H9 (cell line): ENCODE measurements at regions not wholly inside any gene's neighbourhood (a gene's known extent, or its start where the extent isn't known, plus 50 kb on each side); places are given as distances from the start of the nearest gene placed in this dataset.

ENCODE experiments used
- DNase-seq: peaks from one replicate; pipeline ENCODE4 v3.0.0-alpha.2; 2017
- H2AFZ ChIP-seq: one replicate; pipeline ENCODE4 v1.6.1; 2013; ENCODE audit warnings: mild to moderate bottlenecking, low read length, control low read depth, moderate library complexity
- H2AK5ac ChIP-seq: 2 replicates; pipeline ENCODE4 v1.6.1; 2013; ENCODE audit warnings: low read length, control low read depth, mixed read lengths; ENCODE audit not compliant: insufficient read length
- H2BK120ac ChIP-seq: one replicate; pipeline ENCODE4 v1.6.1; 2013; ENCODE audit warnings: low read depth, mild to moderate bottlenecking, low read length, control low read depth, inconsistent platforms; ENCODE audit not compliant: poor library complexity, severe bottlenecking
- H2BK12ac ChIP-seq: 2 replicates; pipeline ENCODE4 v1.6.1; 2013; ENCODE audit warnings: low read length, control low read depth, mixed read lengths, low read depth; ENCODE audit not compliant: insufficient read length
- H2BK15ac ChIP-seq: 2 replicates; pipeline ENCODE4 v1.6.1; 2013; ENCODE audit warnings: low read depth, low read length, control low read depth
- H2BK20ac ChIP-seq: one replicate; pipeline ENCODE4 v1.6.1; 2013; ENCODE audit warnings: low read depth, mild to moderate bottlenecking, low read length, control low read depth, inconsistent platforms; ENCODE audit not compliant: poor library complexity, severe bottlenecking
- H2BK5ac ChIP-seq: 2 replicates; pipeline ENCODE4 v1.6.1; 2013; ENCODE audit warnings: low read length, control low read depth, mixed read lengths; ENCODE audit not compliant: insufficient read length
- H3K14ac ChIP-seq: 2 replicates; pipeline ENCODE4 v1.6.1; 2013; ENCODE audit warnings: low read length, control low read depth; ENCODE audit not compliant: insufficient read depth
- H3K18ac ChIP-seq: 2 replicates; pipeline ENCODE4 v1.6.1; 2013; ENCODE audit warnings: low read depth, mild to moderate bottlenecking, mixed read lengths, low read length, control low read depth; ENCODE audit not compliant: insufficient read length
- H3K23ac ChIP-seq: 2 replicates; pipeline ENCODE4 v1.6.1; 2013; ENCODE audit warnings: low read length, control low read depth, mixed read lengths, low read depth; ENCODE audit not compliant: insufficient read length
- H3K23me2 ChIP-seq: 2 replicates; pipeline ENCODE4 v1.6.1; 2013; ENCODE audit warnings: low read depth, mild to moderate bottlenecking, mixed read lengths, low read length, control low read depth; ENCODE audit not compliant: insufficient read length, poor library complexity, severe bottlenecking
- H3K27ac ChIP-seq: 2 replicates; pipeline ENCODE4 v1.5.1; 2013; ENCODE audit warnings: low read length, control low read depth, mixed read lengths, low read depth; ENCODE audit not compliant: insufficient read length
- H3K27me3 ChIP-seq: 2 replicates; pipeline ENCODE4 v1.6.1; 2013; ENCODE audit warnings: low read length, control low read depth, inconsistent platforms; ENCODE audit not compliant: insufficient read depth
- H3K4ac ChIP-seq: 2 replicates; pipeline ENCODE4 v1.6.1; 2013; ENCODE audit warnings: low read depth, mild to moderate bottlenecking, control low read depth, inconsistent platforms, low read length, moderate library complexity
- H3K4me1 ChIP-seq: 2 replicates; pipeline ENCODE4 v1.6.1; 2013; ENCODE audit warnings: low read length, control low read depth, inconsistent platforms; ENCODE audit not compliant: insufficient read depth
- H3K4me2 ChIP-seq: 2 replicates; pipeline ENCODE4 v1.6.1; 2013; ENCODE audit warnings: low read length, control low read depth, mixed read lengths; ENCODE audit not compliant: insufficient read length, insufficient read depth
- H3K56ac ChIP-seq: 2 replicates; pipeline ENCODE4 v1.6.1; 2013; ENCODE audit warnings: low read depth, mild to moderate bottlenecking, mixed read lengths, low read length, control low read depth; ENCODE audit not compliant: insufficient read length
- H3K79me1 ChIP-seq: 2 replicates; pipeline ENCODE4 v1.6.1; 2013; ENCODE audit warnings: low read depth, mild to moderate bottlenecking, moderate library complexity, low read length, control low read depth, inconsistent platforms; ENCODE audit not compliant: insufficient read depth, poor library complexity, severe bottlenecking
- H3K79me2 ChIP-seq: 2 replicates; pipeline ENCODE4 v1.6.1; 2013; ENCODE audit warnings: low read length, control low read depth, inconsistent platforms; ENCODE audit not compliant: insufficient read depth
- H3K9ac ChIP-seq: 2 replicates; pipeline ENCODE4 v1.6.1; 2013; ENCODE audit warnings: low read length, control low read depth, mixed read lengths; ENCODE audit not compliant: insufficient read length; ENCODE audit errors: extremely low read depth
- H3K9me3 ChIP-seq: one replicate; pipeline ENCODE4 v1.6.1; 2013; ENCODE audit warnings: low read depth, low read length, inconsistent platforms; ENCODE audit not compliant: control insufficient read depth
- H3T11ph ChIP-seq: one replicate; pipeline ENCODE4 v1.6.1; 2013; ENCODE audit warnings: mild to moderate bottlenecking, low read length, control low read depth, inconsistent platforms
- H4K20me1 ChIP-seq: one replicate; pipeline ENCODE4 v1.6.1; 2013; ENCODE audit not compliant: control insufficient read depth, insufficient read length, insufficient read depth
- H4K5ac ChIP-seq: 2 replicates; pipeline ENCODE4 v1.6.1; 2013; ENCODE audit warnings: low read depth, mild to moderate bottlenecking, mixed read lengths, low read length, control low read depth; ENCODE audit not compliant: insufficient read length
- H4K8ac ChIP-seq: replicated peaks from 2 replicates; pipeline ENCODE4 v1.6.1; 2013; ENCODE audit warnings: low read length, control low read depth, mixed read lengths, low read depth; ENCODE audit not compliant: insufficient read length
- H4K91ac ChIP-seq: 2 replicates; pipeline ENCODE4 v1.6.1; 2013; ENCODE audit warnings: low read depth, mild to moderate bottlenecking, moderate library complexity, mixed read lengths, low read length, control low read depth; ENCODE audit not compliant: insufficient read length
- H3K27ac Mint-ChIP-seq, 3 experiments: 2 replicates in 2 of 3; 3 replicates in 1 of 3; pipeline ENCODE4 v1.8.0; 2020 to 2021; ENCODE audit warnings: mixed read lengths in 3 of 3, mild to moderate bottlenecking in 1 of 3, moderate library complexity in 1 of 3
- H3K27me3 Mint-ChIP-seq: 2 replicates; pipeline ENCODE4 v1.8.0; 2021; ENCODE audit warnings: low read depth, mild to moderate bottlenecking, moderate library complexity, mixed read lengths
- H3K36me3 Mint-ChIP-seq, 3 experiments: 2 replicates in 2 of 3; 3 replicates in 1 of 3; pipeline ENCODE4 v1.8.0; 2020 to 2021; ENCODE audit warnings: low read depth in 3 of 3, mixed read lengths in 3 of 3; ENCODE audit not compliant: insufficient read depth in 1 of 3
- H3K4me1 Mint-ChIP-seq, 2 experiments: 2 replicates each; pipeline ENCODE4 v1.8.0; 2020; ENCODE audit warnings: mixed read lengths in 2 of 2
- H3K4me3 Mint-ChIP-seq, 2 experiments: 2 replicates in 1 of 2; 3 replicates in 1 of 2; pipeline ENCODE4 v1.8.0; 2020 to 2021; ENCODE audit warnings: mild to moderate bottlenecking in 2 of 2, mixed read lengths in 2 of 2, moderate library complexity in 1 of 2
- H3K9me3 Mint-ChIP-seq, 2 experiments: 2 replicates in 1 of 2; 3 replicates in 1 of 2; pipeline ENCODE4 v1.8.0; 2020; ENCODE audit warnings: mild to moderate bottlenecking in 2 of 2, mixed read lengths in 2 of 2, moderate library complexity in 1 of 2
- WGBS: extraction: QIAGEN DNeasy Blood & Tissue Kit; methylation state at CpG from one replicate; pipeline ENCODE4 v1.1.7; 2013; ENCODE audit warnings: missing lambda C conversion rate, low lambda C conversion rate, mixed read lengths; ENCODE audit not compliant: insufficient read length; ENCODE audit errors: extremely low coverage; 5-methylcytosine and 5-hydroxymethylcytosine counted together
- TF ChIP-seq, protein P1 (sequence below): fragments of 200-600 bp; sonication (generic); conservative IDR thresholded peaks from 3 replicates; pipeline ENCODE4 v1.8.0; 2021; ENCODE audit warnings: antibody characterized with exemption, mild to moderate bottlenecking

DNA sequence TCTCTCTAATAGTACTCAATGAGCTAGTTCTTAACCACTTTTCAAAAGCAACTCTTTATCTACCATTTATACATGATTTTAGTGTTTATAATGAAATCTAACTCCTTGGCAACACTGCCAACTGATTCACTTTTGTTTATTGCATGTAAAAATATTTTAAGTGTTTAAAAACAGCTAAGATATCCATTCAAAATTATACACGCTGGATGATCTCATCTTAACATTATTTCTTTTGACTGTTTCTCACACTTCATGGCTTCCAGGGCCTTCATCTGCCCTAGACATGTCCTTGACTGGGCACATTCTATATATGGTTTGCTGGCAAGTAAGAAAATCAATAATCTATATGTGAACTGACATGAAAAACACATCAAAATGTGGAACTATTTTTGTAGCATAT is 414.6 kb upstream of the LUZP2 start:
- H3K9ac ChIP-seq = no peak overlapping the region
- H3K9me3 ChIP-seq = no peaks in the 10 kb centered on the region
- H4K91ac ChIP-seq = no peak overlapping the region
- no peak overlapping the region for H3K4ac ChIP-seq
- H2BK5ac ChIP-seq = no peak overlapping the region
- H3K18ac ChIP-seq = no peak overlapping the region
- TF ChIP-seq, protein P1, sequence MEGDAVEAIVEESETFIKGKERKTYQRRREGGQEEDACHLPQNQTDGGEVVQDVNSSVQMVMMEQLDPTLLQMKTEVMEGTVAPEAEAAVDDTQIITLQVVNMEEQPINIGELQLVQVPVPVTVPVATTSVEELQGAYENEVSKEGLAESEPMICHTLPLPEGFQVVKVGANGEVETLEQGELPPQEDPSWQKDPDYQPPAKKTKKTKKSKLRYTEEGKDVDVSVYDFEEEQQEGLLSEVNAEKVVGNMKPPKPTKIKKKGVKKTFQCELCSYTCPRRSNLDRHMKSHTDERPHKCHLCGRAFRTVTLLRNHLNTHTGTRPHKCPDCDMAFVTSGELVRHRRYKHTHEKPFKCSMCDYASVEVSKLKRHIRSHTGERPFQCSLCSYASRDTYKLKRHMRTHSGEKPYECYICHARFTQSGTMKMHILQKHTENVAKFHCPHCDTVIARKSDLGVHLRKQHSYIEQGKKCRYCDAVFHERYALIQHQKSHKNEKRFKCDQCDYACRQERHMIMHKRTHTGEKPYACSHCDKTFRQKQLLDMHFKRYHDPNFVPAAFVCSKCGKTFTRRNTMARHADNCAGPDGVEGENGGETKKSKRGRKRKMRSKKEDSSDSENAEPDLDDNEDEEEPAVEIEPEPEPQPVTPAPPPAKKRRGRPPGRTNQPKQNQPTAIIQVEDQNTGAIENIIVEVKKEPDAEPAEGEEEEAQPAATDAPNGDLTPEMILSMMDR = no peak
- H3K79me2 ChIP-seq = no peaks in the 10 kb centered on the region
- no peaks in the 10 kb centered on the region for H3K23me2 ChIP-seq
- H3K27ac ChIP-seq = no peak overlapping the region
- no peak overlapping the region for H2BK120ac ChIP-seq
- no peaks in the 10 kb centered on the region for H3K27me3 ChIP-seq
- no peak overlapping the region for H3K56ac ChIP-seq
- H3K14ac ChIP-seq = no peak overlapping the region
- no peaks in the 10 kb centered on the region for H3K36me3 Mint-ChIP-seq
- H2AFZ ChIP-seq = no peak overlapping the region
- H2AK5ac ChIP-seq = no peak overlapping the region
- no peaks in the 10 kb centered on the region for H3K4me1 ChIP-seq
- no CpG with 5 or more reads among the region's 1 CpG for WGBS
- H3K79me1 ChIP-seq = no peaks in the 10 kb centered on the region
- H3K23ac ChIP-seq = no peak overlapping the region
- no peaks in the 10 kb centered on the region for H4K20me1 ChIP-seq
- H3K27me3 Mint-ChIP-seq = no peaks in the 10 kb centered on the region
- no peak overlapping the region for H2BK15ac ChIP-seq
- H4K8ac ChIP-seq = no peak overlapping the region
- H3K4me2 ChIP-seq = no peak overlapping the region
- no peak overlapping the region for H4K5ac ChIP-seq
- no peak overlapping the region for H2BK12ac ChIP-seq
- H2BK20ac ChIP-seq = no peak overlapping the region
- H3K9me3 Mint-ChIP-seq = no peaks in the 10 kb centered on the region
- H3K4me1 Mint-ChIP-seq = no peaks in the 10 kb centered on the region
- H3K27ac Mint-ChIP-seq = no peak overlapping the region
- no peak overlapping the region for H3T11ph ChIP-seq
- H3K4me3 Mint-ChIP-seq = no peak overlapping the region
- no peak for DNase-seq
